Neutrophil (primary cell): ENCODE measurements at regions not wholly inside any gene's neighbourhood (a gene's known extent, or its start where the extent isn't known, plus 50 kb on each side); places are given as distances from the start of the nearest gene placed in this dataset.
"Not testable (repeated sequence)": the region's sequence is repeated elsewhere in the genome, so short reads cannot be mapped to it uniquely, and the experiment has no call there.

Experiments
- H3K27ac ChIP-seq: fragments of 200-600 bp; sonication (generic); 2 replicates; pipeline ENCODE4 v1.5.1; 2016; ENCODE audit warnings: mild to moderate bottlenecking, moderate library complexity
- H3K27me3 ChIP-seq: fragments of 200-600 bp; sonication (generic); 2 replicates; pipeline ENCODE4 v1.6.0; 2016; ENCODE audit warnings: mild to moderate bottlenecking
- H3K36me3 ChIP-seq: fragments of 200-600 bp; sonication (generic); 2 replicates; pipeline ENCODE4 v1.5.1; 2017
- H3K4me1 ChIP-seq, 2 experiments: fragments of 200-600 bp in 1 of 2; sonication (generic) in 1 of 2; 1 replicate in 1 of 2; 2 replicates in 1 of 2; pipeline versions ENCODE4 v1.5.1 to v1.6.1; 2013 to 2016; ENCODE audit warnings: low read depth in 1 of 2, low read length in 1 of 2, mild to moderate bottlenecking in 1 of 2, moderate library complexity in 1 of 2; ENCODE audit not compliant: control insufficient read depth in 1 of 2, insufficient read depth in 1 of 2
- H3K4me3 ChIP-seq, 2 experiments: fragments of 200-600 bp in 1 of 2; sonication (generic) in 1 of 2; 1 replicate in 1 of 2; 2 replicates in 1 of 2; pipeline ENCODE4 v1.5.1; 2013 to 2016; ENCODE audit warnings: low read depth in 1 of 2, low read length in 1 of 2, mild to moderate bottlenecking in 1 of 2, moderate library complexity in 1 of 2
- H3K9me3 ChIP-seq: fragments of 200-600 bp; sonication (generic); 2 replicates; pipeline ENCODE4 v1.5.1; 2016
- TF ChIP-seq, protein P1 (sequence below): fragments of 200-600 bp; sonication (generic); IDR thresholded peaks from 2 replicates; pipeline ENCODE4 v1.5.1; 2016; ENCODE audit warnings: antibody characterized with exemption

- H3K36me3 ChIP-seq, result no peaks in the 10 kb centered on the region
- H3K4me1 ChIP-seq, result no peaks in the 10 kb centered on the region
- no peak overlapping the region for H3K27ac ChIP-seq
- H3K27me3 ChIP-seq, result no peaks in the 10 kb centered on the region
- no peaks in the 10 kb centered on the region for H3K9me3 ChIP-seq
- no peak overlapping the region for H3K4me3 ChIP-seq
- TF ChIP-seq, protein P1, sequence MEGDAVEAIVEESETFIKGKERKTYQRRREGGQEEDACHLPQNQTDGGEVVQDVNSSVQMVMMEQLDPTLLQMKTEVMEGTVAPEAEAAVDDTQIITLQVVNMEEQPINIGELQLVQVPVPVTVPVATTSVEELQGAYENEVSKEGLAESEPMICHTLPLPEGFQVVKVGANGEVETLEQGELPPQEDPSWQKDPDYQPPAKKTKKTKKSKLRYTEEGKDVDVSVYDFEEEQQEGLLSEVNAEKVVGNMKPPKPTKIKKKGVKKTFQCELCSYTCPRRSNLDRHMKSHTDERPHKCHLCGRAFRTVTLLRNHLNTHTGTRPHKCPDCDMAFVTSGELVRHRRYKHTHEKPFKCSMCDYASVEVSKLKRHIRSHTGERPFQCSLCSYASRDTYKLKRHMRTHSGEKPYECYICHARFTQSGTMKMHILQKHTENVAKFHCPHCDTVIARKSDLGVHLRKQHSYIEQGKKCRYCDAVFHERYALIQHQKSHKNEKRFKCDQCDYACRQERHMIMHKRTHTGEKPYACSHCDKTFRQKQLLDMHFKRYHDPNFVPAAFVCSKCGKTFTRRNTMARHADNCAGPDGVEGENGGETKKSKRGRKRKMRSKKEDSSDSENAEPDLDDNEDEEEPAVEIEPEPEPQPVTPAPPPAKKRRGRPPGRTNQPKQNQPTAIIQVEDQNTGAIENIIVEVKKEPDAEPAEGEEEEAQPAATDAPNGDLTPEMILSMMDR, result no peak
These were observed 710.3 kb downstream of the PDCD6IP start for GRCh38 chr3:34508732-34509131.

DNA sequence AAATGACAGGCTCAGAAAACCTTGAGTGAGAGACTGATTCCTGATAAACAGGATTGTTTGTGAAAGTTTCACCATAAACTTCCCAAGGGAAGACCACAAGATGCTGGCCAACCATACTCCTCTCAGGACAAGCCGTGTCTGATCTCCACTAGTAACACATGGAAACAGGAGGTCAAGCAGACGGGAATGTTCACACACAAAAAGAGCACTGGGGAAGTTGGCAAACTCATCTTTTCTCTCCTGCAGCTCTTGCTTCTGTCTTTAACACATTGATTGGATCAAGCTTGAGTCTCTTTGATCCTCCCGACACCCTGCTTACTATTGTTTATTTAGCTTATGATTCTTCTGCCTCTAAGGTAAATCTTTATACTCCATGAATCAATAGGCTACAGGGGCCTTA lies 713.5 kb downstream of the PDCD6IP start:
- TF ChIP-seq, protein P1, result no peak
- Histone ChIP-seq H3K27me3 (no peaks in the 10 kb centered on the region), H3K27ac (no peak overlapping the region), H3K4me1 (no peaks in the 10 kb centered on the region), H3K4me3 (no peak overlapping the region), H3K9me3 (no peaks in the 10 kb centered on the region), H3K36me3 (no peaks in the 10 kb centered on the region)

- H3K27me3 ChIP-seq, H3K9me3 ChIP-seq, H3K4me3 ChIP-seq, H3K36me3 ChIP-seq, H3K27ac ChIP-seq, H3K4me1 ChIP-seq: not testable (repeated sequence)
These were observed 720.6 kb downstream of the PDCD6IP start for GRCh38 chr3:34519008-34519407.

GRCh38 chr3:34531156-34531555 lies 732.7 kb downstream of the PDCD6IP start:
- H3K4me3 ChIP-seq, result no peak overlapping the region
- no peaks in the 10 kb centered on the region for H3K36me3 ChIP-seq
- TF ChIP-seq, protein P1, result no peak
- no peaks in the 10 kb centered on the region for H3K9me3 ChIP-seq
- no peaks in the 10 kb centered on the region for H3K4me1 ChIP-seq
- no peak overlapping the region for H3K27ac ChIP-seq
- H3K27me3 ChIP-seq, result no peaks in the 10 kb centered on the region

GRCh38 chr3:34533451-34533850 lies 735.0 kb downstream of the PDCD6IP start:
- no peaks in the 10 kb centered on the region for H3K27me3 ChIP-seq
- TF ChIP-seq, protein P1, result no peak
- H3K4me3 ChIP-seq, result no peak overlapping the region
- no peaks in the 10 kb centered on the region for H3K4me1 ChIP-seq
- no peak overlapping the region for H3K27ac ChIP-seq
- no peaks in the 10 kb centered on the region for H3K9me3 ChIP-seq
- H3K36me3 ChIP-seq, result no peaks in the 10 kb centered on the region

DNA sequence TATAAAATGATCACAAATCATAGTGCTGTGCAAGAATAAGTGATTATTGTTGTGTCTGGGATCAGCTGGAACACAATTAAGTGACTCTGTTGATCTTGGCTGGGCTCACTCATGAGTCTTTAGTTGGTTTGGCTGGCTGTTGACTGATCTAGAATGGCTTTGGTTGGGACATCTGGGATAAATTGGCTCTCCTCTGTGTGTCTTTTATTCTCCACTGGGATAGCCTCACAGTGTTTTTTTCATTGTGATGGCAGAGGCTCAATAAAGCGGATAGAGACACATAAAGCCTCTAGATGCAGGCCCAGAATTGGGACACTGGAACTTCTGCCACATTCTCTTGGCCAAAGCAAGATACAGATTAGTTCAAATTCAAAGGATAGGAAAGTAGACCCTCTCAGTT lies 735.6 kb downstream of the PDCD6IP start:
- TF ChIP-seq, protein P1, result no peak
- Histone ChIP-seq H3K27ac (no peak overlapping the region), H3K4me1 (no peaks in the 10 kb centered on the region), H3K4me3 (no peak overlapping the region), H3K9me3 (no peaks in the 10 kb centered on the region), H3K36me3 (no peaks in the 10 kb centered on the region), H3K27me3 (no peaks in the 10 kb centered on the region)
